Cardiac fibroblast (primary cell): ENCODE measurements at regions not wholly inside any gene's neighbourhood (a gene's known extent, or its start where the extent isn't known, plus 50 kb on each side); places are given as distances from the start of the nearest gene placed in this dataset.
"Not testable (repeated sequence)": the region's sequence is repeated elsewhere in the genome, so short reads cannot be mapped to it uniquely, and the experiment has no call there.

Experiments
- DNase-seq, 2 donors: peaks; one replicate each; pipeline versions ENCODE4 v3.0.0 to v3.0.0-alpha.2; 2010; ENCODE audit warnings: low read depth in 2 of 2
- H3K4me3 ChIP-seq, 2 donors: replicated peaks in 1 of 2; 1 replicate in 1 of 2; 2 replicates in 1 of 2; pipeline ENCODE4 v1.5.1; 2011; ENCODE audit warnings: low read depth in 2 of 2, low read length in 2 of 2, mild to moderate bottlenecking in 2 of 2, moderate library complexity in 1 of 2
- CTCF ChIP-seq: IDR thresholded peaks from one replicate; pipeline ENCODE4 v1.5.1; 2011; ENCODE audit warnings: low read depth, mild to moderate bottlenecking, low read length, inconsistent platforms

- no peak for TF ChIP-seq CTCF
- no peak overlapping the region for H3K4me3 ChIP-seq
- no peak for DNase-seq
Measured at GRCh38 chr7:51606601-51607154, 290.1 kb upstream of the COBL start.

DNA sequence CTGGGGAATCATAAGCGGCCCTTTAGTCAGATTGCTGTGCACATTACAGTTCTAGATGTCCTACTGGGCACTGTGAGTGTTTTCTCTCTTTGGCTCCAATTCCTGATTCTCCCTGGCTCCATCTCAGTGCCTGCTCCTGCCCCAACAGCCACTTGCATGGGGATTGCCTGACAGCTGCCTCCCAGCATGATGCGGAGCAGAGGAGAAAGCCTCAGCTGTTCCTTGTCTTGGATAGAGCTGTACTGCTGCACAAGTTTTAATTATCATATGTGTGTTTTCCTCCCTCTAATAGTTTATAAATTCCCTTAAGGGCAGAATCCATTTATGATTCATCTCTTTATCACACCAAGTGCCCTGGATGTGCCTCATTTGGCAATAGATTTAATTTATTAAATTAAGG, 285.8 kb upstream of the COBL start:
- no peak for DNase-seq
- TF ChIP-seq CTCF = no peak

DNA sequence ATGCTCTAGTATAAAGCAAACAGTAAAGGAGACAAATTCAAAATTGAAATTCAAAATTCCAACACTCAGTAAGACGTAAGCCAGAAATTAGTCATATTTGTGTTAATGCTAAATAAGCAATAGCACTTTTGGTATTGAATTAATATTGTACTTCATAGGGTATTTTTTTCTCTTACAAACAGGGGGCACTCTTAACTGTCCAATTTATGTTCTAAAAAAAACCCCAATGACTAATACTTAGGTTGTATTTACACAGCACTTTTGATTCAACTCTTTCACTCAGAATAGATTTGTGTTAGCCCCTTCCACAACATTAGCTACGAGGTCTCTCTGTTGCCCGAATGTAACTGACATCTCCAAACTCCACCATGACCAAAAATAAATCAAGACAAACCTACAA, 284.9 kb upstream of the COBL start:
- no peak for DNase-seq
- no peak for TF ChIP-seq CTCF
- H3K4me3 ChIP-seq = no peak overlapping the region

More for the DNA sequence above, 285.8 kb upstream of the COBL start:
- H3K4me3 ChIP-seq = no peak overlapping the region

GRCh38 chr7:51599935-51600334, 283.3 kb upstream of the COBL start:
- DNase-seq, H3K4me3 ChIP-seq: not testable (repeated sequence)

GRCh38 chr7:51593628-51594027, 277.0 kb upstream of the COBL start:
- DNase-seq = no peak
- TF ChIP-seq CTCF = no peak
- no peak overlapping the region for H3K4me3 ChIP-seq

DNA sequence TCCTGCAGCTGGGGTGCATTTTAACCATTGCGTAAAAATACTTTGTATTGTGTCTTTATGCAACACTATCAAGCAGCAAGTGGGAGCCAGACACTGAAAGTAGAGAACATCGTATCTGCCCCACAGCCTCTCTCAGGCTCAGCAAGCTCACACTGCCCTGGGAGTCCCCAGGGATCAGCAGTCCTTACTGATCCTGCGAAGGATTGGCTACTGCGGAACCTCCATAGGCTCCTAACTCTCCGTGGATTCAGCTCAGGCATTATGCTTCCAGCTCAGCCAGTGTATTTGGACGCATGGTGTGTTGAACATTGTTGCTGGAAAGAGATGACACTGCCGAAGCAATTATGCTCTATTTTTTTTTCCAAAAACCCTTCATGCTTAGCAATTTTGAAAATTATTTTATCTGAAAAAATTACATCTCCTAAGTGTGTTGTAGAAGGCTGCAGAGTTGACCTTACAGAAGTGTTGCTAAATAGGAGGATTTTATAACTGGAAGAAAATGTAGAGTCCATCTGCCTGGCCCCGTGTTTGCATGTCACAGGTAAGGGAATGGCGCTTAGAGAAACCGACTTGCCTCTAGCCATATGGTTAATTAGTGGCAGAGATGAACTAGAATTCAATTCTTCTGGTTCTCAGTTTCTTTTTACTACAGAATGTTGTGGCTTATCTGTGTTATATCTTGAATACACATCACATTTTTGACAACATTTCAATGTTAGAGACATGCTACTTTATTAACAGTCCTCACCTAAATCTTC, 276.4 kb upstream of the COBL start:
- TF ChIP-seq CTCF = no peak
- no peak overlapping the region for H3K4me3 ChIP-seq
- DNase-seq = no peak

DNA sequence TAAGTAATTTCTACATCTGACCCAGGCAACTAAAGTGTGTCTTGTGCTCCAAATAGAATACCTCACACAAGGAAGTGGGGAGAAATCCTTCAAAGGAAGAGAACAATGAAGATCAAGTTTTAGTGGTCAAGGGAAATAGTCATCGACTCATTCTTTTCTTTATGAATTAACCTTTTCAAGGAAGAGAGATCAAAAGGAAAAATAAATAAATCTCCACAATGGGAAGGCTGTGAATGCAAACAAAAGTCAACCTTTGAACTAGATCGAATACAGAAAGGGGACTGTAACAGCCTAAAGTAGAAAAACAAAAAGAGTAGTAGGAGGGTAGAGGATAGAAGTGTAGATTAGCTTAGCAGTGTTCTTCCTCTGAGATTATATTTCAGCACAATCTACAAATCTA, 274.6 kb upstream of the COBL start:
- DNase-seq = no peak
- no peak overlapping the region for H3K4me3 ChIP-seq

More for the DNA sequence above, 274.6 kb upstream of the COBL start:
- TF ChIP-seq CTCF = no peak
